H1 (cell line): ENCODE measurements at regions not wholly inside any gene's neighbourhood (a gene's known extent, or its start where the extent isn't known, plus 50 kb on each side); places are given as distances from the start of the nearest gene placed in this dataset.

Experiments used
- CTCF ChIA-PET: fragments of 300-600 bp; sonication (Branson Sonifier 250); formaldehyde crosslinking; loops from one replicate; lab custom pipeline; 2021; ENCODE audit not compliant: partially characterized antibody; lab: Charles Lee
- POLR2A ChIA-PET: fragments of 300-600 bp; sonication (Branson Sonifier 250); formaldehyde crosslinking; loops from one replicate; lab custom pipeline; 2021; ENCODE audit warnings: inconsistent platforms; ENCODE audit not compliant: partially characterized antibody; lab: Charles Lee
- DNase-seq, 2 experiments: peaks; one replicate each; pipeline versions ENCODE4 v3.0.0 to v3.0.0-alpha.2; 2010 to 2022; ENCODE audit warnings: low spot score in 2 of 2, low read depth in 1 of 2, mixed read lengths in 1 of 2
- FAIRE-seq: peaks from 2 replicates; lab custom pipeline; 2011; peaks lifted over from hg19 to GRCh38; lab: Jason Lieb, UNC
- H2AFZ ChIP-seq: 2 replicates; pipeline ENCODE4 v1.8.1; 2012; ENCODE audit warnings: low read length, inconsistent platforms
- H2AK5ac ChIP-seq: 2 replicates; pipeline ENCODE4 v1.6.1; 2013; ENCODE audit warnings: low read depth, low read length
- H2BK120ac ChIP-seq: replicated peaks from 2 replicates; pipeline ENCODE3; 2013; ENCODE audit warnings: low read depth, low read length, inconsistent platforms
- H2BK12ac ChIP-seq: 2 replicates; pipeline ENCODE4 v1.6.1; 2013; ENCODE audit warnings: low read depth, low read length
- H2BK15ac ChIP-seq: 2 replicates; pipeline ENCODE4 v1.6.1; 2013; ENCODE audit warnings: low read length
- H2BK20ac ChIP-seq: 2 replicates; pipeline ENCODE4 v1.6.1; 2013; ENCODE audit warnings: low read length
- H2BK5ac ChIP-seq: 2 replicates; pipeline ENCODE4 v1.6.1; 2013; ENCODE audit warnings: low read depth, low read length
- H3K14ac ChIP-seq: 2 replicates; pipeline ENCODE4 v1.6.1; 2013; ENCODE audit warnings: inconsistent platforms; ENCODE audit not compliant: insufficient read length
- H3K18ac ChIP-seq: 2 replicates; pipeline ENCODE4 v1.6.1; 2013; ENCODE audit warnings: low read length; ENCODE audit errors: extremely low read depth
- H3K23ac ChIP-seq: 2 replicates; pipeline ENCODE4 v1.6.1; 2013; ENCODE audit warnings: inconsistent platforms; ENCODE audit not compliant: insufficient read length
- H3K23me2 ChIP-seq: 2 replicates; pipeline ENCODE4 v1.6.1; 2013; ENCODE audit warnings: low read depth, low read length
- H3K27ac ChIP-seq: 2 replicates; pipeline ENCODE4 v1.6.1; 2011; ENCODE audit warnings: low read depth, low read length, inconsistent platforms
- H3K27me3 ChIP-seq, 4 experiments: replicated peaks in 1 of 4; 1 replicate in 1 of 4; 2 replicates in 3 of 4; pipeline versions ENCODE4 v1.6.1 to v1.8.1; 2011 to 2013; ENCODE audit warnings: low read length in 3 of 4, mild to moderate bottlenecking in 3 of 4, inconsistent platforms in 2 of 4, mixed read lengths in 2 of 4, moderate library complexity in 1 of 4; ENCODE audit not compliant: control insufficient read depth in 3 of 4, insufficient read depth in 3 of 4; ENCODE audit errors: extremely low read depth in 1 of 4
- H3K36me3 ChIP-seq, 4 experiments: 2 replicates each; pipeline versions ENCODE4 v1.6.1 to v1.8.1; 2011 to 2013; ENCODE audit warnings: mild to moderate bottlenecking in 4 of 4, low read length in 3 of 4, moderate library complexity in 2 of 4, control low read depth in 1 of 4, inconsistent platforms in 1 of 4; ENCODE audit not compliant: insufficient read depth in 4 of 4, control insufficient read depth in 2 of 4
- H3K4ac ChIP-seq: replicated peaks from 2 replicates; pipeline ENCODE3; 2013; ENCODE audit warnings: low read length, low read depth, mixed read lengths, inconsistent platforms; ENCODE audit not compliant: insufficient read length
- H3K4me1 ChIP-seq, 4 experiments: replicated peaks in 1 of 4; 1 replicate in 1 of 4; 2 replicates in 3 of 4; pipeline versions ENCODE4 v1.6.1 to v1.8.1; 2011 to 2013; ENCODE audit warnings: low read length in 3 of 4, inconsistent platforms in 2 of 4, mixed read lengths in 1 of 4; ENCODE audit not compliant: insufficient read depth in 4 of 4, control insufficient read depth in 3 of 4
- H3K4me2 ChIP-seq, 2 experiments: 2 replicates each; pipeline versions ENCODE4 v1.6.1 to v1.8.1; 2011 to 2013; ENCODE audit warnings: low read depth in 2 of 2, low read length in 2 of 2, control low read depth in 1 of 2, inconsistent platforms in 1 of 2, mild to moderate bottlenecking in 1 of 2; ENCODE audit not compliant: insufficient read depth in 1 of 2
- H3K4me3 ChIP-seq, 4 experiments: fragments of 200-600, 300-600 bp in 1 of 4; sonication (generic), shearing (Covaris generic), sonication (Bioruptor Twin) in 1 of 4; 2 replicates each; pipeline versions ENCODE4 v1.5.1 to v1.8.1; 2011 to 2016; ENCODE audit warnings: low read length in 4 of 4, low read depth in 3 of 4, control low read depth in 2 of 4, inconsistent platforms in 2 of 4, mild to moderate bottlenecking in 2 of 4, mixed read lengths in 1 of 4, moderate library complexity in 1 of 4; ENCODE audit not compliant: insufficient read depth in 2 of 4; ENCODE audit errors: extremely low read depth in 1 of 4
- H3K56ac ChIP-seq: replicated peaks from 2 replicates; pipeline ENCODE3; 2013; ENCODE audit warnings: low read depth, mild to moderate bottlenecking, mixed read lengths, low read length, inconsistent platforms; ENCODE audit not compliant: insufficient read length
- H3K79me1 ChIP-seq: 2 replicates; pipeline ENCODE4 v1.6.1; 2013; ENCODE audit warnings: low read depth, low read length, control low read depth
- H3K79me2 ChIP-seq, 2 experiments: 2 replicates each; pipeline versions ENCODE4 v1.6.1 to v1.8.1; 2012 to 2013; ENCODE audit warnings: low read length in 2 of 2, mild to moderate bottlenecking in 2 of 2, inconsistent platforms in 1 of 2; ENCODE audit not compliant: insufficient read depth in 2 of 2, control insufficient read depth in 1 of 2
- H3K9ac ChIP-seq, 4 experiments: replicated peaks in 1 of 4; 1 replicate in 1 of 4; 2 replicates in 3 of 4; pipeline versions ENCODE4 v1.6.1 to v1.8.1; 2011 to 2013; ENCODE audit warnings: low read depth in 3 of 4, low read length in 3 of 4, control low read depth in 2 of 4, mild to moderate bottlenecking in 2 of 4, moderate library complexity in 2 of 4, inconsistent platforms in 1 of 4; ENCODE audit errors: extremely low read depth in 1 of 4
- H3K9me3 ChIP-seq, 2 experiments: 2 replicates each; pipeline versions ENCODE4 v1.6.1 to v1.8.1; 2012 to 2013; ENCODE audit warnings: mild to moderate bottlenecking in 2 of 2, moderate library complexity in 2 of 2, control low read depth in 1 of 2, inconsistent platforms in 1 of 2, low read depth in 1 of 2, low read length in 1 of 2, mixed read lengths in 1 of 2; ENCODE audit not compliant: insufficient read depth in 2 of 2
- H4K20me1 ChIP-seq, 2 experiments: replicated peaks in 1 of 2; 2 replicates each; pipeline versions ENCODE3 to v1.8.1; 2011 to 2013; ENCODE audit warnings: inconsistent platforms in 2 of 2, low read length in 2 of 2, mild to moderate bottlenecking in 1 of 2; ENCODE audit not compliant: insufficient read depth in 2 of 2, control insufficient read depth in 1 of 2
- H4K5ac ChIP-seq: 2 replicates; pipeline ENCODE4 v1.6.1; 2013; ENCODE audit warnings: low read length, low read depth, mixed read lengths, inconsistent platforms; ENCODE audit not compliant: insufficient read length
- H4K8ac ChIP-seq: 2 replicates; pipeline ENCODE4 v1.8.0; 2013; ENCODE audit warnings: mild to moderate bottlenecking, moderate library complexity, low read length, inconsistent platforms; ENCODE audit not compliant: insufficient read depth; ENCODE audit errors: extremely low read depth
- H4K91ac ChIP-seq: replicated peaks from 2 replicates; pipeline ENCODE3; 2013; ENCODE audit warnings: low read length, mixed read lengths, inconsistent platforms; ENCODE audit not compliant: insufficient read length
- CBX5 ChIP-seq: fragments of 300-800, 300-1000 bp; sonication (generic); IDR thresholded peaks from 2 replicates; pipeline ENCODE4 v1.7.1; 2016; ENCODE audit warnings: antibody characterized with exemption, low read length, low read depth
- WGBS, 2 experiments: shearing (Covaris generic) in 1 of 2; methylation state at CpG; one replicate each; pipeline versions ENCODE4 v1.1.6 to v1.1.7; 2013 to 2015; ENCODE audit warnings: low lambda C conversion rate in 2 of 2, mixed read lengths in 2 of 2, inconsistent platforms in 1 of 2, low coverage in 1 of 2, missing lambda C conversion rate in 1 of 2; ENCODE audit not compliant: insufficient replicate concordance in 2 of 2, insufficient coverage in 1 of 2, insufficient read length in 1 of 2; ENCODE audit errors: extremely low coverage in 1 of 2, missing lambda C conversion rate in 1 of 2; 5-methylcytosine and 5-hydroxymethylcytosine counted together

DNA sequence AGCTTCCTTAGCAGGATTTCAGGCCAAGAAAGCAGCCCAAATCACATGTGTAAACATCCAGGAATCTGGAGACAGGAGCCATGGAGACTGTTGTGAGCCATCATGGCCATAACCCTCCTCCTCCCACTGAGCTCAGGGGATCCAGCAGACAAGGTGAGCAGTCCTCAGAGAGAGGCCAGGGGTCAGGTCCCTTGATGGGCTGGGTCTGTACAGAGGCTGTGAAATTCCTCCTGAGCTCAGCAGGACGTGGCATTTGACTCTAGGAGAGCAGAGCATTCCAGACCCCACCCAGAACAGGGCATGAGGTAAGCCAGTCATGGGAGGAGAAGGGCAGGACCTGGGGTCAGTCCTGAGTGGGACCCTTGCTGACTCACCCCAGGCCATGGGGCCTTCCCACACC lies 67.0 kb upstream of the ACAN start:
- Histone ChIP-seq H3K4me2 (no peak overlapping the region), H2AFZ (no peak overlapping the region), H2BK5ac (no peak overlapping the region), H3K4me3 (no peak overlapping the region), H3K14ac (no peak overlapping the region), H3K36me3 (no peaks in the 10 kb centered on the region), H3K9ac (no peak overlapping the region), H4K20me1 (no peaks in the 10 kb centered on the region), H3K27ac (no peak overlapping the region), H3K23ac (no peak overlapping the region), H3K4ac (no peak overlapping the region), H4K91ac (no peak overlapping the region), H3K4me1 (no peaks in the 10 kb centered on the region), H2BK120ac (no peak overlapping the region), H3K79me2 (no peaks in the 10 kb centered on the region), H3K18ac (no peak overlapping the region), H2BK20ac (no peak overlapping the region), H4K8ac (no peak overlapping the region), H3K23me2 (no peaks in the 10 kb centered on the region; the same call in 1 of the 2 replicates), H4K5ac (no peak overlapping the region), H2BK15ac (no peak overlapping the region), H2AK5ac (no peak overlapping the region), H3K56ac (no peak overlapping the region), H3K79me1 (no peaks in the 10 kb centered on the region), H3K9me3 (no peaks in the 10 kb centered on the region), H2BK12ac (no peak overlapping the region), H3K27me3 (no peaks in the 10 kb centered on the region)
- CTCF ChIA-PET = interaction anchor here (0.6 to 1.4 kb wide), 4 partner anchors 9 to 98 kb away, joined by 3 to 5 read pairs (median 4); no protein-coding TSS in a partner anchor
- WGBS, 2 experiments = 100% methylated on average over 1 of the region's 1 CpG; no CpG with 5 or more reads in 1 of the 2 experiments
- FAIRE-seq (no peak), DNase-seq (no peak)
- POLR2A ChIA-PET = no interaction called here
- TF ChIP-seq CBX5 = no peak
